Caco-2 (cell line): ENCODE measurements at regions not wholly inside any gene's neighbourhood (a gene's known extent, or its start where the extent isn't known, plus 50 kb on each side); places are given as distances from the start of the nearest gene placed in this dataset.
"Not testable (repeated sequence)": the region's sequence is repeated elsewhere in the genome, so short reads cannot be mapped to it uniquely, and the experiment has no call there.

ENCODE experiments used
- BruUV-seq: library from RNA; stranded (reverse); fragments of 400-500 nt; replicated peaks from 2 replicates; lab custom pipeline; 2021; lab: Mats Ljungman, UMichigan
- CTCF ChIA-PET: fragments of 300-600 bp; sonication (Branson Sonifier 250); formaldehyde crosslinking; loops from one replicate; lab custom pipeline; 2022; ENCODE audit warnings: antibody characterized with exemption; lab: Charles Lee
- POLR2A ChIA-PET: fragments of 300-600 bp; sonication (Branson Sonifier 250); formaldehyde crosslinking; loops from one replicate; lab custom pipeline; 2022; ENCODE audit warnings: antibody characterized with exemption; lab: Charles Lee
- DNase-seq, 2 experiments: peaks; one replicate each; pipeline versions ENCODE4 v3.0.0 to v3.0.0-alpha.2; 2020 to 2022
- H3K27me3 ChIP-seq: replicated peaks from 2 replicates; pipeline ENCODE4 v1.6.0; 2011; ENCODE audit warnings: low read length; ENCODE audit not compliant: control insufficient read depth, insufficient read depth
- H3K36me3 ChIP-seq: 2 replicates; pipeline ENCODE4 v1.5.1; 2011; ENCODE audit warnings: low read length; ENCODE audit not compliant: control insufficient read depth, insufficient read depth
- H3K4me1 ChIP-seq: fragments of 250-450 bp; sonication (Bioruptor Pico); 2 replicates; pipeline ENCODE4 v1.5.1; 2020; ENCODE audit warnings: mild to moderate bottlenecking
- H3K4me3 ChIP-seq: 2 replicates; pipeline ENCODE4 v1.5.1; 2011; ENCODE audit warnings: low read depth, mild to moderate bottlenecking, control low read depth, low read length
- H3K9me3 ChIP-seq: fragments of 250-450 bp; sonication (Bioruptor Pico); 2 replicates; pipeline ENCODE4 v1.5.1; 2020; ENCODE audit warnings: mild to moderate bottlenecking, moderate library complexity
- H3K27ac Mint-ChIP-seq: one replicate; pipeline ENCODE4 v1.8.0; 2022; ENCODE audit warnings: mixed read lengths; ENCODE audit not compliant: unreplicated experiment
- H3K27me3 Mint-ChIP-seq: one replicate; pipeline ENCODE4 v1.8.0; 2022; ENCODE audit warnings: mixed read lengths; ENCODE audit not compliant: insufficient read depth, unreplicated experiment
- H3K36me3 Mint-ChIP-seq: one replicate; pipeline ENCODE4 v1.8.0; 2022; ENCODE audit warnings: mild to moderate bottlenecking, mixed read lengths; ENCODE audit not compliant: insufficient read depth, unreplicated experiment
- H3K4me1 Mint-ChIP-seq: one replicate; pipeline ENCODE4 v1.8.0; 2022; ENCODE audit warnings: low read depth, mixed read lengths; ENCODE audit not compliant: unreplicated experiment
- H3K4me3 Mint-ChIP-seq: one replicate; pipeline ENCODE4 v1.8.0; 2022; ENCODE audit warnings: mild to moderate bottlenecking, moderate library complexity, mixed read lengths; ENCODE audit not compliant: unreplicated experiment
- H3K9me3 Mint-ChIP-seq: one replicate; pipeline ENCODE4 v1.8.0; 2022; ENCODE audit warnings: mixed read lengths; ENCODE audit not compliant: unreplicated experiment
- intact Hi-C: fragments of 100-400 bp; cut with micrococcal nuclease; formaldehyde crosslinking; loops from one replicate; pipeline ENCODE4 v1.10.0; 2022; ENCODE audit not compliant: unreplicated experiment
- TF ChIP-seq, protein P1 (sequence below), 2 experiments: fragments of 200-600 bp in 1 of 2; IDR thresholded peaks; 1 replicate in 1 of 2; 2 replicates in 1 of 2; pipeline versions ENCODE4 v1.5.1 to v1.8.0; 2011 to 2022; ENCODE audit warnings: antibody characterized with exemption in 1 of 2, control low read depth in 1 of 2, inconsistent platforms in 1 of 2, low read depth in 1 of 2, low read length in 1 of 2, mild to moderate bottlenecking in 1 of 2, moderate library complexity in 1 of 2; ENCODE audit not compliant: insufficient read depth in 1 of 2, severe bottlenecking in 1 of 2, unreplicated experiment in 1 of 2

DNA sequence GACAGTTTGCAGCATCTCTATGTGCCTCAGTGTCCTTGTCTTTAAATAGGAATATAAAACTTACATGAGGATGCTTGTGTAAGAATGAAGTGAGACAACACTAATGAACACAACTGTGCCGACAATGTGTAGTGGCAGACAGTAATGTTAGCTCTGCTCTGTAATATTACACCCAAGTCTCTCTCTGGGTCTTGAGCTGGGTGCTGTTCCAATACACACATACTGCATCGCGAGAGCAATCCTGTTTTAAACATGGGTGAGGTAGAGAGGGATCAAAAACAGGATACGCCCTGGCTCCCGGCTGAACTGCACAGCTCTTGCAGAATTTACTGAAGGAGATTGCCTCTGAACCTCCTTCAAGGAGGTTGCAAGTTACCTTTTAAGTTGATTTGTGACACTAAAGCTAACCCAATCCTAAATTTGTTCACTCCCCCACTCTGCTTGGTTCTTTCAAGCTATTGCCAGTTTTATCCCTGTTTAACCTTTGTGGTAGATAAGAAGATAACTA is 155.2 kb upstream of the ISL1 start:
- Mint-ChIP-seq H3K27me3 (no peaks in the 10 kb centered on the region), H3K27ac (peak overlapping the region; percentile 74), H3K36me3 (no peaks in the 10 kb centered on the region), H3K9me3 (peaks cover 30% of the 10 kb centered on the region), H3K4me1 (peaks cover 14% of the 10 kb centered on the region), H3K4me3 (peak overlapping the region; percentile 22)
- ChIA-PET CTCF (no interaction called here), POLR2A (no interaction called here)
- Histone ChIP-seq H3K4me1 (peaks cover 23% of the 10 kb centered on the region), H3K36me3 (no peaks in the 10 kb centered on the region), H3K4me3 (no peak overlapping the region), H3K27me3 (no peaks in the 10 kb centered on the region; the same call in 1 of the 2 replicates), H3K9me3 (no peaks in the 10 kb centered on the region; the same call in 1 of the 2 replicates)
- peak in 1 of 2 experiments; percentile 2 for DNase-seq
- TF ChIP-seq, protein P1, sequence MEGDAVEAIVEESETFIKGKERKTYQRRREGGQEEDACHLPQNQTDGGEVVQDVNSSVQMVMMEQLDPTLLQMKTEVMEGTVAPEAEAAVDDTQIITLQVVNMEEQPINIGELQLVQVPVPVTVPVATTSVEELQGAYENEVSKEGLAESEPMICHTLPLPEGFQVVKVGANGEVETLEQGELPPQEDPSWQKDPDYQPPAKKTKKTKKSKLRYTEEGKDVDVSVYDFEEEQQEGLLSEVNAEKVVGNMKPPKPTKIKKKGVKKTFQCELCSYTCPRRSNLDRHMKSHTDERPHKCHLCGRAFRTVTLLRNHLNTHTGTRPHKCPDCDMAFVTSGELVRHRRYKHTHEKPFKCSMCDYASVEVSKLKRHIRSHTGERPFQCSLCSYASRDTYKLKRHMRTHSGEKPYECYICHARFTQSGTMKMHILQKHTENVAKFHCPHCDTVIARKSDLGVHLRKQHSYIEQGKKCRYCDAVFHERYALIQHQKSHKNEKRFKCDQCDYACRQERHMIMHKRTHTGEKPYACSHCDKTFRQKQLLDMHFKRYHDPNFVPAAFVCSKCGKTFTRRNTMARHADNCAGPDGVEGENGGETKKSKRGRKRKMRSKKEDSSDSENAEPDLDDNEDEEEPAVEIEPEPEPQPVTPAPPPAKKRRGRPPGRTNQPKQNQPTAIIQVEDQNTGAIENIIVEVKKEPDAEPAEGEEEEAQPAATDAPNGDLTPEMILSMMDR (IDR thresholded peaks at IDR 0.05; ENCODE audit: insufficient read depth in 1 of 2, low read depth in 1 of 2, low read length in 1 of 2, severe bottlenecking in 1 of 2, unreplicated experiment in 1 of 2): no peak
- no TSS peak for BruUV-seq
- intact Hi-C loops: loop anchor here (2.0 kb wide), 1 partner anchor 19 kb away; no protein-coding TSS in a partner anchor

DNA sequence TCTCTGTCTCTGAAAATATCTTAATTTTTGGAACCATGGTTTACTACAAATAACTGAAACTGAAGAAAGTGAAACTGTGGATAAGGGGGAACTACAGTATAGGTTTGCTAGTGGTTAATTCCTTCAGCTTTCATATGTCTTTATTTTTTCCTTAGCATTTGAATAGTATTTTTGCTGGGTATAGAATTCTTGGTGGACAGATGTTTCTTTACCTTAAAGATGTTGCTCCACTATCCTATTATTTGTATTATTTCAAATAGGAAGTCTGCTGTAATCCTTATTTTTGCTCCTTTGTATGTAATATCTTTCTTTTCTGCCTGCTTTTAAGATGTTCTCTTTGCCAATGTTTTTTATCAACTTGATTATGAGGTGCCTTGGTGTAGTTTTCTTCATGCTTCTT is 152.9 kb upstream of the ISL1 start:
- TF ChIP-seq, protein P1 (IDR thresholded peaks at IDR 0.05; ENCODE audit: insufficient read depth in 1 of 2, low read depth in 1 of 2, low read length in 1 of 2, severe bottlenecking in 1 of 2, unreplicated experiment in 1 of 2): no peak
- no peaks in the 10 kb centered on the region; the same call in 1 of the 2 replicates for H3K9me3 ChIP-seq
- H3K27me3 Mint-ChIP-seq: no peaks in the 10 kb centered on the region
- H3K4me3 Mint-ChIP-seq: no peak overlapping the region
- H3K27me3 ChIP-seq: no peaks in the 10 kb centered on the region; the same call in 1 of the 2 replicates
- H3K36me3 ChIP-seq: no peaks in the 10 kb centered on the region
- peaks cover 30% of the 10 kb centered on the region for H3K9me3 Mint-ChIP-seq
- H3K36me3 Mint-ChIP-seq: no peaks in the 10 kb centered on the region
- intact Hi-C loops: no loop called here
- peaks cover 23% of the 10 kb centered on the region for H3K4me1 ChIP-seq
- H3K4me1 Mint-ChIP-seq: peaks cover 14% of the 10 kb centered on the region
- DNase-seq: no peak
- BruUV-seq: no TSS peak
- H3K4me3 ChIP-seq: no peak overlapping the region
- ChIA-PET POLR2A (no interaction called here), CTCF (no interaction called here)
- H3K27ac Mint-ChIP-seq: no peak overlapping the region

DNA sequence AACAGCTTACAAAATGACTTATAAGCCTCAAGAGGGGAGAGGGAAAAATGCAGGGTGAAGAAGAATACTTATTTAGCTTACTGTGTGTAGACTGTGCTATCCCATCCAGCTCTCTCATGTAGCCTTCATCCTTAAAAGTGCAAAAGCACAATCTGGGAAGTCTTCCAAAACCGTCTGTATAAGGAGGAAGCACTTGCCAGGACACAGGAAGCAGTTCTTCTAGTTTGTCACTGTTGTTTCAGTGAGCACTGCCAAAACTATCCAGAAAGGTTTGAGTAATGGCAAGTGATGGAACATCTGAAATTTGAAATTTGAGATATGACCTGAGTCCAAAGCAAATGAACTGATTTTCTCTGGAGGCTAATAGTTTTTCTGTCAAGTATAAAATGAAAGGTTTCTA is 140.8 kb upstream of the ISL1 start:
- no TSS peak for BruUV-seq
- H3K4me3 ChIP-seq: no peak overlapping the region
- POLR2A ChIA-PET: no interaction called here
- no peaks in the 10 kb centered on the region for H3K4me1 Mint-ChIP-seq
- H3K36me3 Mint-ChIP-seq: no peaks in the 10 kb centered on the region
- H3K4me3 Mint-ChIP-seq: no peak overlapping the region
- TF ChIP-seq, protein P1 (IDR thresholded peaks at IDR 0.05; ENCODE audit: insufficient read depth in 1 of 2, low read depth in 1 of 2, low read length in 1 of 2, severe bottlenecking in 1 of 2, unreplicated experiment in 1 of 2): no peak
- no peaks in the 10 kb centered on the region for H3K9me3 Mint-ChIP-seq
- CTCF ChIA-PET: no interaction called here
- intact Hi-C loops: no loop called here
- DNase-seq: no peak
- no peaks in the 10 kb centered on the region for H3K9me3 ChIP-seq
- peaks cover 3% of the 10 kb centered on the region for H3K27me3 Mint-ChIP-seq
- H3K27me3 ChIP-seq: no peaks in the 10 kb centered on the region
- H3K4me1 ChIP-seq: no peaks in the 10 kb centered on the region
- no peaks in the 10 kb centered on the region for H3K36me3 ChIP-seq
- H3K27ac Mint-ChIP-seq: no peak overlapping the region

DNA sequence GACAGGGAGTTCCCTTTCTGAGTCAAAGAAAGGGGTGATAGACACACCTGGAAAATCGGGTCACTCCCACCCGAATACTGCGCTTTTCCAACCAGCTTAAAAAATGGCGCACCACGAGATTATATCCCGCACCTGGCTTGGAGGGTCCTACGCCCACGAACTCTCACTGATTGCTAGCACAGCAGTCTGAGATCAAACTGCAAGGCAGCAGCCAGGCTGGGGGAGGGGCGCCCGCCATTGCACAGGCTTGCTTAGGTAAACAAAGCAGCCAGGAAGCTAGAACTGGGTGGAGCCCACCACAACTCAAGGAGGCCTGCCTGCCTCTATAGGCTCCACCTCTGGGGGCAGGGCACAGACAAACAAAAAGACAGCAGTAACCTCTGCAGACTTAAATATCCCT is 132.3 kb upstream of the ISL1 start:
- H3K4me3 Mint-ChIP-seq, H3K4me1 Mint-ChIP-seq, H3K27ac Mint-ChIP-seq, intact Hi-C loops, H3K27me3 ChIP-seq, POLR2A ChIA-PET, H3K4me3 ChIP-seq, H3K27me3 Mint-ChIP-seq, H3K36me3 Mint-ChIP-seq, H3K9me3 Mint-ChIP-seq, BruUV-seq, H3K36me3 ChIP-seq, H3K4me1 ChIP-seq, CTCF ChIA-PET, H3K9me3 ChIP-seq: not testable (repeated sequence)
- peak in 1 of 2 experiments; percentile 16 for DNase-seq
